GM06990 (cell line): ENCODE measurements at regions not wholly inside any gene's neighbourhood (a gene's known extent, or its start where the extent isn't known, plus 50 kb on each side); places are given as distances from the start of the nearest gene placed in this dataset.

Experiments
- DNase-seq: peaks from one replicate; pipeline ENCODE4 v3.0.0-alpha.2; 2011; ENCODE audit not compliant: insufficient read length; ENCODE audit errors: extremely low read depth
- H3K27me3 ChIP-seq: replicated peaks from 2 replicates; pipeline ENCODE4 v1.6.0; 2011; ENCODE audit warnings: low read length; ENCODE audit not compliant: control insufficient read depth, insufficient read depth
- H3K36me3 ChIP-seq: 2 replicates; pipeline ENCODE4 v1.5.1; 2011; ENCODE audit warnings: low read length; ENCODE audit not compliant: control insufficient read depth, insufficient read depth
- H3K4me3 ChIP-seq: replicated peaks from 2 replicates; pipeline ENCODE4 v1.5.1; 2011; ENCODE audit warnings: low read depth, mild to moderate bottlenecking, control low read depth, low read length
- CTCF ChIP-seq: IDR thresholded peaks from 2 replicates; pipeline ENCODE4 v1.5.1; 2011; ENCODE audit warnings: low read length, control low read depth, mild to moderate bottlenecking, inconsistent platforms; ENCODE audit not compliant: insufficient read depth, poor library complexity, severe bottlenecking

GRCh38 chr6:145258122-145258521 lies 477.2 kb downstream of the EPM2A start:
- Histone ChIP-seq H3K4me3 (no peak overlapping the region), H3K27me3 (no peaks in the 10 kb centered on the region), H3K36me3 (no peaks in the 10 kb centered on the region; the same call in 1 of the 2 replicates)
- no peak for TF ChIP-seq CTCF
- DNase-seq = no peak

- DNase-seq = no peak
- no peaks in the 10 kb centered on the region for H3K36me3 ChIP-seq
- H3K4me3 ChIP-seq = no peak overlapping the region
- TF ChIP-seq CTCF = no peak
- H3K27me3 ChIP-seq = no peaks in the 10 kb centered on the region
Observed at GRCh38 chr6:145260484-145261175, 474.7 kb downstream of the EPM2A start.

- Histone ChIP-seq H3K4me3 (no peak overlapping the region), H3K36me3 (no peaks in the 10 kb centered on the region), H3K27me3 (no peaks in the 10 kb centered on the region)
- no peak for TF ChIP-seq CTCF
- no peak for DNase-seq
Observed at GRCh38 chr6:145261758-145262157, 473.6 kb downstream of the EPM2A start.

- H3K27me3 ChIP-seq = no peaks in the 10 kb centered on the region
- TF ChIP-seq CTCF = no peak
- DNase-seq = no peak
- no peak overlapping the region for H3K4me3 ChIP-seq
- no peaks in the 10 kb centered on the region for H3K36me3 ChIP-seq
Observed at GRCh38 chr6:145262771-145263170, 472.5 kb downstream of the EPM2A start.

GRCh38 chr6:145263778-145264211 lies 471.5 kb downstream of the EPM2A start:
- no peaks in the 10 kb centered on the region for H3K27me3 ChIP-seq
- H3K4me3 ChIP-seq = no peak overlapping the region
- no peaks in the 10 kb centered on the region for H3K36me3 ChIP-seq
- no peak for TF ChIP-seq CTCF
- DNase-seq = no peak
